Epithelial cell of proximal tubule (primary cell): ENCODE measurements at regions not wholly inside any gene's neighbourhood (a gene's known extent, or its start where the extent isn't known, plus 50 kb on each side); places are given as distances from the start of the nearest gene placed in this dataset.

Experiments used
- DNase-seq: peaks from one replicate; pipeline ENCODE4 v3.0.0-alpha.2; 2011; ENCODE audit warnings: low read depth
- H3K4me3 ChIP-seq: 2 replicates; pipeline ENCODE4 v1.5.1; 2011; ENCODE audit warnings: low read depth, mild to moderate bottlenecking, low read length
- TF ChIP-seq, protein P1 (sequence below): conservative IDR thresholded peaks from 2 replicates; pipeline ENCODE4 v1.5.1; 2012; ENCODE audit warnings: low read depth, mild to moderate bottlenecking, low read length

- TF ChIP-seq, protein P1, sequence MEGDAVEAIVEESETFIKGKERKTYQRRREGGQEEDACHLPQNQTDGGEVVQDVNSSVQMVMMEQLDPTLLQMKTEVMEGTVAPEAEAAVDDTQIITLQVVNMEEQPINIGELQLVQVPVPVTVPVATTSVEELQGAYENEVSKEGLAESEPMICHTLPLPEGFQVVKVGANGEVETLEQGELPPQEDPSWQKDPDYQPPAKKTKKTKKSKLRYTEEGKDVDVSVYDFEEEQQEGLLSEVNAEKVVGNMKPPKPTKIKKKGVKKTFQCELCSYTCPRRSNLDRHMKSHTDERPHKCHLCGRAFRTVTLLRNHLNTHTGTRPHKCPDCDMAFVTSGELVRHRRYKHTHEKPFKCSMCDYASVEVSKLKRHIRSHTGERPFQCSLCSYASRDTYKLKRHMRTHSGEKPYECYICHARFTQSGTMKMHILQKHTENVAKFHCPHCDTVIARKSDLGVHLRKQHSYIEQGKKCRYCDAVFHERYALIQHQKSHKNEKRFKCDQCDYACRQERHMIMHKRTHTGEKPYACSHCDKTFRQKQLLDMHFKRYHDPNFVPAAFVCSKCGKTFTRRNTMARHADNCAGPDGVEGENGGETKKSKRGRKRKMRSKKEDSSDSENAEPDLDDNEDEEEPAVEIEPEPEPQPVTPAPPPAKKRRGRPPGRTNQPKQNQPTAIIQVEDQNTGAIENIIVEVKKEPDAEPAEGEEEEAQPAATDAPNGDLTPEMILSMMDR = no peak
- H3K4me3 ChIP-seq = no peak overlapping the region
- DNase-seq = no peak
These were observed 101.6 kb downstream of the ARL5B start for GRCh38 chr10:18760836-18761235.

GRCh38 chr10:18767981-18768380 lies 108.8 kb downstream of the ARL5B start:
- DNase-seq = no peak
- TF ChIP-seq, protein P1 = no peak
- no peak overlapping the region for H3K4me3 ChIP-seq

- DNase-seq = no peak
- TF ChIP-seq, protein P1 = no peak
- no peak overlapping the region for H3K4me3 ChIP-seq
These were observed 113.9 kb downstream of the ARL5B start for GRCh38 chr10:18773180-18773579.

DNA sequence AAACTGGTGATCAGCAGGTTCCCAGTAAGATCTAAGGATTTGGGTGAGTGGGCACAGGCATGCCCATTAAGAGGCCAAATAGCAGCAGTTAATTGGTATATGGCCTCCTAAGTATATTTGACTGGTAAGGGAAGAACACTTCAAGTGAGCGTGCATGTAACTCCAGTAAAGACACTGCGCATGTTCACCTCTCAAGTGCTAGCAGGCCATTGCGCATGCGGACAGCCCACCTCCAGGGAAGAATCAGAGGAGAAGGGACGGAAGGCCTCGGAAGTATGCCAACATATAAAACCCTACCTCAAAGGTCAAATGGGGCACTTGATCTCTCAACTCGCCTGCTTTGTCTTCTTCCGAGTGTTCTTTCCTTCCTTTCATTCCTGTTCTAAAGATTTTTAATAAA lies 118.0 kb downstream of the ARL5B start:
- TF ChIP-seq, protein P1 = no peak
- DNase-seq = no peak
- no peak overlapping the region for H3K4me3 ChIP-seq

DNA sequence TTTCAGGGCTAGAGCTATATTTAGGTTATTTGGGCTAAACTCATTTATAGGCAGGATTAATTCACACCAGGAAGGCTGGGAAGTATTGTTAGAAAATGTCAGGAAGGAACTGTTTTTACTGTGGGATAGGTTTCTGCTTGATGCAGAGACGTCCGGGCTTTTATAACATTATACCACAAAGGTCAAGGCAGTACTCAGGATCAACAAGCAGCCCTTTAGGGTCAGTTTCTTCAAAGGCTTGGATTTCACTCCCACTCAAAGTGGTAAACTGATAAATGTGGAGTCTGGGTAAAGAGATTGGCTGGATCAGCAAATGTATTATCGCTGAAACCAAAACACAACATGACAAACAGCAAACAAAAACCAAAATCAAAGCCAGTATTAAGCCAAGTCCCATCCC lies 127.2 kb downstream of the ARL5B start:
- TF ChIP-seq, protein P1 = no peak
- no peak overlapping the region for H3K4me3 ChIP-seq
- no peak for DNase-seq

- no peak overlapping the region for H3K4me3 ChIP-seq
- TF ChIP-seq, protein P1 = peak; percentile 31
- DNase-seq = no peak
These were observed 134.7 kb downstream of the ARL5B start for GRCh38 chr10:18793951-18794350.

- TF ChIP-seq, protein P1 = no peak
- H3K4me3 ChIP-seq = no peak overlapping the region
- DNase-seq = no peak
These were observed 136.3 kb downstream of the ARL5B start for GRCh38 chr10:18795549-18795948.
